ENCODE measurements at regions not wholly inside any gene's neighbourhood (a gene's known extent, or its start where the extent isn't known, plus 50 kb on each side); places are given as distances from the start of the nearest gene placed in this dataset.

- CTCF ChIA-PET: no interaction called here
- no peaks in the 10 kb centered on the region for H3K36me3 Mint-ChIP-seq (ENCODE audit: insufficient read depth, unreplicated experiment)
- no peak overlapping the region for H3K4me3 Mint-ChIP-seq (ENCODE audit: low read depth, unreplicated experiment)
- no peaks in the 10 kb centered on the region for H3K9me3 Mint-ChIP-seq (ENCODE audit: low read depth, unreplicated experiment)
- no peak for DNase-seq
- intact Hi-C loops (cut with micrococcal nuclease; ENCODE audit: unreplicated experiment): no loop called here
- H3K27ac Mint-ChIP-seq (ENCODE audit: unreplicated experiment): no peak overlapping the region
- H3K4me1 Mint-ChIP-seq (ENCODE audit: low read depth, unreplicated experiment): no peaks in the 10 kb centered on the region
- TF ChIP-seq CTCF (IDR thresholded peaks at IDR 0.05; ENCODE audit: unreplicated experiment): no peak
- H3K27me3 Mint-ChIP-seq (ENCODE audit: unreplicated experiment): peaks cover 72% of the 10 kb centered on the region
- no TSS peak for BruUV-seq (replicated peaks)
Measured at GRCh38 chr15:69939513-69940440, 157.9 kb downstream of the TLE3 start.

- CTCF ChIA-PET: interaction anchor here (1.1 kb wide), 1 partner anchor 13 kb away, joined by 3 read pairs; no protein-coding TSS in a partner anchor
- no peak for DNase-seq
- H3K27me3 Mint-ChIP-seq (ENCODE audit: unreplicated experiment): peaks cover 70% of the 10 kb centered on the region
- no peak for TF ChIP-seq CTCF (IDR thresholded peaks at IDR 0.05; ENCODE audit: unreplicated experiment)
- H3K9me3 Mint-ChIP-seq (ENCODE audit: low read depth, unreplicated experiment): no peaks in the 10 kb centered on the region
- BruUV-seq (replicated peaks): no TSS peak
- no peaks in the 10 kb centered on the region for H3K4me1 Mint-ChIP-seq (ENCODE audit: low read depth, unreplicated experiment)
- intact Hi-C loops (cut with micrococcal nuclease; ENCODE audit: unreplicated experiment): no loop called here
- H3K4me3 Mint-ChIP-seq (ENCODE audit: low read depth, unreplicated experiment): no peak overlapping the region
- H3K36me3 Mint-ChIP-seq (ENCODE audit: insufficient read depth, unreplicated experiment): no peaks in the 10 kb centered on the region
- no peak overlapping the region for H3K27ac Mint-ChIP-seq (ENCODE audit: unreplicated experiment)
Measured at GRCh38 chr15:69940441-69941300, 157.0 kb downstream of the TLE3 start.

- no peak for TF ChIP-seq CTCF (IDR thresholded peaks at IDR 0.05; ENCODE audit: unreplicated experiment)
- Mint-ChIP-seq H3K4me3 (ENCODE audit: low read depth, unreplicated experiment) (no peak overlapping the region), H3K9me3 (ENCODE audit: low read depth, unreplicated experiment) (no peaks in the 10 kb centered on the region), H3K27me3 (ENCODE audit: unreplicated experiment) (peaks cover 70% of the 10 kb centered on the region), H3K36me3 (ENCODE audit: insufficient read depth, unreplicated experiment) (no peaks in the 10 kb centered on the region), H3K27ac (ENCODE audit: unreplicated experiment) (no peak overlapping the region), H3K4me1 (ENCODE audit: low read depth, unreplicated experiment) (no peaks in the 10 kb centered on the region)
- no peak for DNase-seq
- CTCF ChIA-PET: interaction anchor here (1.1 kb wide), 1 partner anchor 13 kb away, joined by 3 read pairs; no protein-coding TSS in a partner anchor
- intact Hi-C loops (cut with micrococcal nuclease; ENCODE audit: unreplicated experiment): no loop called here
- BruUV-seq (replicated peaks): no TSS peak
Measured at GRCh38 chr15:69941301-69941605, 156.5 kb downstream of the TLE3 start.

- TF ChIP-seq CTCF (IDR thresholded peaks at IDR 0.05; ENCODE audit: unreplicated experiment): no peak
- CTCF ChIA-PET: interaction anchor here (1.1 kb wide), 1 partner anchor 12 kb away, joined by 3 read pairs; no protein-coding TSS in a partner anchor
- DNase-seq: no peak
Measured at GRCh38 chr15:69941706-69942495, 155.8 kb downstream of the TLE3 start.

More at GRCh38 chr15:69941706-69942495, 155.8 kb downstream of the TLE3 start:
- intact Hi-C loops (cut with micrococcal nuclease; ENCODE audit: unreplicated experiment): no loop called here
- BruUV-seq (replicated peaks): no TSS peak
- Mint-ChIP-seq H3K4me3 (ENCODE audit: low read depth, unreplicated experiment) (no peak overlapping the region), H3K27ac (ENCODE audit: unreplicated experiment) (no peak overlapping the region), H3K36me3 (ENCODE audit: insufficient read depth, unreplicated experiment) (no peaks in the 10 kb centered on the region), H3K4me1 (ENCODE audit: low read depth, unreplicated experiment) (no peaks in the 10 kb centered on the region), H3K9me3 (ENCODE audit: low read depth, unreplicated experiment) (no peaks in the 10 kb centered on the region), H3K27me3 (ENCODE audit: unreplicated experiment) (peaks cover 70% of the 10 kb centered on the region)

Data from Calu3 (cell line).